ENCODE measurements at regions not wholly inside any gene's neighbourhood (a gene's known extent, or its start where the extent isn't known, plus 50 kb on each side); places are given as distances from the start of the nearest gene placed in this dataset.

DNA sequence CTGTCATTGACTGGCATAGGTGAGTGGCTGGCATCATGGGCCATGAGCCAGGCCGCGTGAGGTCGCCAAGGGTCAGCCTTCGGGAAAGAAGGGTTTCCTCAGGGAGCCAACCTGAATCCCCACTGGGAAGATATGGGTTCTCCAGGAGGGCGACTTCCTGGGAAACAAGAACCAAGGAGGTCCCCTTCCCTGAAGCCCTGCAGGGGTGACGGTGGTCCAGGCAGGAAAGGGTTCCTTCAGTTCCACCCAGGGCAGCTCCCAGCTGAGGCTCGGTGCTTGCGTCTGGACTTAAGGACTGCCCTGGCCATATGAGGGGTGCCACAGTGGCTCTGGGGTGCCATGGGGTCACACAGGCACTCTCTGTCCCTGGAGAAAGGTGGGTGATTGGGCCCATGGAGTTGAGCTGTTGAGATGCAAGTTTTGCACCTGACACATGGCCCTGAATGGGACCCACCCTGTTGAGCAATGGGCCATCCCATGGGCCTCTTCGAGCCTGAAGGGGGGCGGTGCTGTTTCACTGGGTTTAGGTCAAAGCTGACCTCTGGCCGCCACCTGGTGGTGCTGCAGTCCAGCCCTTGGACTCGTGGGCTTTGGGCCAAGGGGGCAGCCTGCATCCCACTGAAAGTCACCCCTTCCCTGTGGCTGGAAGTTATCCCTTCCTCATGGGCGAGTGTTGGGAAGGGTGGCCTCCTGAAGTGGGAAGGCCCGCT, 228.1 kb downstream of the SNRPN start:
- peak; percentile 44 for DNase-seq (ENCODE audit: low spot score)

DNA sequence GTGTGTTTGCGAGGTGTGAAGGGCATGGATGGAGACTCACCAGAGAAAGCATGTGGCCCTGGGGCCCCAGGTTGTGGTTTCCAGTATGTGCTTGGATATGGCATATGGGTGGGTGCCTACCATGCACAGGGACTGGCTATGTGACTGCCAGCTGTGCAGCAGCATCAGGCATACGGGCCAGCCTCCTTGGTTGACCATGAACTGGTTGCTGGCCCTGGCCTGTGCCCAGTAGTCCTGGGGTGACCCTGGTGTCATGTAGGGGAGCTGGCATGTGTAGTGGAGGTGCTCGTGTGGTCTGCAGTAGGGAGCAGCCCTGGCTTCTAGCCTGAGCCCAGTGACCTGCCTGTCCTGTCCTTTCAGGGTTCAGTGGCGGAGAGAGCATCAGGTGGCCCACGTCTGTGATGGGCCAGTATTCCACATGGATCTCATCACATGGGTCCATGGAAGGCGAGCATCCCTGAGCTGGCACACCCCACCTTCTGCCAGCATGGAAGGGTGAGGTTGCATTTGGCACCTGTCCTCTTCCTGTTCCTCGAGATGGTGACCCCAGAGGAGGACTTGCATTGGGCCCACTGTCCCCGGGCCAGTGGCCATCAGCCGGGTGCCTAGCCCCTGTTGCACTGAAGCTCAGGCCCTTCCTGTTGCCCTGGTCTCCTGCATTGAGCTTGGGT, 228.9 kb downstream of the SNRPN start:
- DNase-seq (ENCODE audit: low spot score): no peak

DNA sequence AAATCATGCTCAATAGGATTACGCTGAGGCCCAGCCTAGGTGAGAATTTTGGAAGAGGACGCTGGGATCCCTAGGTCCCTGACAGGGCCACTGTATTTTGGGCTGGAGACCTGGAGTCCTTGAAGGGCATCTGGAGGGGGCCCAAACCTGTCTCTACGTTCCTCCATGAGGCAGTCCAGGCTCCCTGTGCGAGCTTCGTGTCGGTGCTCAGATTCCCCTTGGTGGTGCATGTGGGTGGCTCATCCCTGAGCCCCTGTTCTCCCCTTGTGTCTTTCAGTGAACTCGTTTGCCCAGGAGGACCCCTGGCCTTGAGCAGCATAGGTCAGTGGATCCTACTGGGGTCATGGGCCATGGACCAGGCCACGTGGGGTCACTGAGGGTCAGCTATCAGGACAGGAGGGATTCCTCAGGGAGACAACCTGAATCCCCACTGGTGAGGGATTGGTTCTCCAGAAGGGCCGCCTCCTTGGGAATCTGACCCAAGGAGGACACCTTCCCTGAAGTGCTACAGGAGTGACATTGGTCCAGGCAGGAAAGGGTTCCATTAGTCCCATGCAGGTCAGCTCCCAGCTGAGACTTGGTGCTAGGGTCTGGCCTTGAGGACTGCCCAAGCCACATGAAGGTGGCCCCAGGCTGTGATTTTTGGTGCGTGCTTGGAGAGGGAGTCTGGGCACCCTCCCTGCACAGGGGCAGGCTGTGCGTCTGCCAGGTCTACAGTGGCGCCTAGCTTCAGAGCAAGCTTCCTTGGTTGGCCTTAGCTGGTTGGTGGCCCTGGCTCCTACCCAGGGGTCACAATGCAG, 229.8 kb downstream of the SNRPN start:
- no peak for DNase-seq (ENCODE audit: low spot score)

DNA sequence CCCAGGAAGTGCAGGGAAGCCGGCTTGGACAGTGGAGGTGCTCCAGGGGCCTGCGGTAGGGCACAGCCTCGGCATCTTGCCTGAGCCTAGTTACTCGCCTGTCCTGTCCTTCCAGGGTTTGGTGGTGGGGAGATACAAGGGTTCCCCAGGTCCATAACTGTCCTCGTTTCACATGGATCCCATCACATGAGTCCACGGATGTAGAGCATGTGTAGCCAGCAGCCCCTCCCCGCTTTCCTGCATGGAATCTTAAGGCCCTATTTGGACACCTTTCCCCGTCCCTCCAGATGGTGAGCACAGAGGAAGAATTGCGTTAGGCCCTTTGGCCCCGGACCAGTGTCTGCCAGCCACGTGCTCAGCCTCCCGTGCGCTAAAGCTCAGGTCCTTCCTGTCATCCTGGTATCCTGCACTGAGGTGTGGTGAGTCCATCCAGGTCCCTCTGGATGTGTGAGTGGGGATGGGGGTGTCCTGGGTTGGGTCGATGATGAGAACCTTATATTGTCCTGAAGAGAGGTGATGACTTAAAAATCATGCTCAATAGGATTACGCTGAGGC, 230.4 kb downstream of the SNRPN start:
- DNase-seq (ENCODE audit: low spot score): no peak

DNA sequence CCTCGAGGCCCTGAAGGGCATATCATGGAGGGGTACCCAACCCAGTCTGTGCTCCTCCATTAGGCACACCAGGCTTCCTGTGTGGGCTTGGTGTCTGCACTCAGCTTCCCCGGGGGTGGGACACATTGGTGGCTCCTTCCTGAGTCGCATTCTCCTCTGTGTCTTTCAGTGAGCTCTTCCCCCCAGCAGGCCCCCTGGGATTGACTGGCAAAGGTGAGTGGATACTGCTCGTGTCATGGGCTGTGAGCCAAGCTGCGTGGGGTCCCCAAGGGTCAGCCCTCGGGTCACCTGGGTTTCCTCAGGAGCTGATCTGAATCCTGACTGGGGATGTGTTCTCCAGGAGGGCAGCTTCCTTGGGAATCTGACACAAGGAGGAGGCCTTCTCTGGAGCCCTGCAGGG, 231.0 kb downstream of the SNRPN start:
- no peak for DNase-seq (ENCODE audit: low spot score)

DNA sequence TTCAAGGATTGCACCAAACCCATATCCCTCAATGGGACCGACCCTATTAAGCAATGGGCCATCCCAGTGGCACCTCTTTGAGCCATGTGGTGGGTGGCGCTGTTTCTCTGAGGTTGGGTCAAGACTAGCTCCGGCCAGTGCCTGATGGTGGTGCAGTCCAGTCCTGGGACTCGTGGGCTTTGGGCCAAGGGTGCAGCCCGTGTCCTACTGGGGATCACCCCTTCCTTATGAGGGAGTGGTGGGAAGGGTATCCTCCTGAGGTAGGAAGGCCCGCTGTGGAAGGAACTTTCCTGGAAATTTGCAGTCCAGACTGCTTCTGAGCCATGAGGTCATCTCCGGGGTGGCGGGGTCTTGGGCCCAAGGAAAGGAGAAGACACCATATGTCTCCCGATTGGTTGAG, 231.6 kb downstream of the SNRPN start:
- DNase-seq (ENCODE audit: low spot score): no peak

DNA sequence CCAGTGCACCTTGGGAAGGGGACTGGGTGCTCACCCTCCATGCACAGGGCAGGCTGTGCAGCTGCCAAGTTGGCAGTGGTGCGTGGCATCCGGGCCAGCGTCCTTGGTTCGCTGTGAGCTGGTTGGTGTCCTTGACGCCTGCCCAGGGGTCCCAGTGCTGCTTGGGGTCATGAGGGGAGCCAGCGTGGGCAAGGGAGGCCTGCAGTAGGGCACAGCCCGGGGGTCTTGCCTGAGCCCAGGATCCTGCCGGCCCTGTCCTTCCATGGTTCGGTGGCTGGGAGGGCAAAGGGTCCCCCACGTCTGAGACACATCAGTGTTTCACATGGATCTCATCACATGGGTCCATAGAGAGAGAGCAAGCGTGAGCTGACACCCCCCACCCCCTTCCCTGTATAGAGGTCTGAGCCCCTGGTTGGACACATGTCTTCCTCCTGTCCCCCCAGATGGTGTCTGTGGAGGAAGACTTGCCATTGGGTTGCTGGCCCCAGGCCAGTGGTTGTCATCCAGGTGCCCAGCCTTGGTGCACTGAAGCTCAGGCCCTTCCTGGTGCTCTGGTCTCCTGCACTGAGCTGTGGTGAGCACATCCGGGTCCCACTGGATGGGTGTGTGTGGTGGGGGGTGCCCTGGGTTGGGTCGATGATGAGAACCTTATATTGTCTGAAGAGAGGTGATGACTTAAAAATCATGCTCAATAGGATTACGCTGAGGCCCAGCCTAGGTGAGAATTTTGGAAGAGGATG, 232.3 kb downstream of the SNRPN start:
- no peak for DNase-seq (ENCODE audit: low spot score)

DNA sequence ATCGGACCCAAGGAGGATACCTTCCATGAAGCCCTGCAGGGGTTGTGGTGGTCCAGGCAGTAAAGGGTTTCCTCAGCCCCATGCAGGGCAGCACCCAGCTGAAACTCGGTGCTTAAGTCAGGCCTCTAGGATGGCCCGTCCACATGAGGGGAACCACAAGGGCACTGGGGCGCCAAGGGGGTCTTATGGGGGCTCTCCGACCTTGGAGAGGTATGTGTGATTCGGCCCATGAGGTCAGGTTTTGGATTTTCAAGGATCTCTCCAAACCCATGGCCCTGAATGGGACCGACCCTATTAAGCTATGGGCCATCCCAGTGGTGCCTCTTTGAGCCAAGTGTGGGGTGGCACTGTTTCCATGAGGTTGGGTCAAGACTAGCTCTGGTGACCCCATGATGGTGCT, 233.3 kb downstream of the SNRPN start:
- no peak for DNase-seq (ENCODE audit: low spot score)

DNA sequence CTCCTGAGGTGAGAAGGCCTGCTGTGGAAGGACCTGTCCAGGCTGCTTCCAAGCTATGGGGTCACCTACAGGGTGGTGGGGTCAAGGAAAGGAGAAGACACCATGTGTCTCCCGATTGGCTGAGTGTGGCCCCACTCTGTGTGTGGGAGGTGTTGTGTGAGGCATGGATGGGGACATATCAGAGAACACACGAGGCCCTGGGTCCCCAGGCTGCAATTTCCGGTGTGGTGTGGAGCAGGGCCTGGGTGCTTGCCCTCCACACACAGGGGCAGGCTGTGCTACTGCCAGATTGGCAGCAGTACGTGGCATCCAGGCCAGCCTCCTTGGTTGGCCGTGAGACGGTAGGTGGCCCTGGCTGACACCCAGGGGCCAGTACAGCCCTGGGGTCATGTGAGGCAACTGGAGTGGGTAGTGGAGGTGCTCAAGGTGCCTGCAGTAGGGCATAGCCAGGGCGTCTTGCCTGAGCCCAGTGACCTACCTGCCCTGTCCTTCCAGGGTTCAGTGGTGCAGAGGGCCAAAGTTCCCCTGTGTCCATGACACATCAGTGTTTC, 233.8 kb downstream of the SNRPN start:
- no peak for DNase-seq (ENCODE audit: low spot score)

DNA sequence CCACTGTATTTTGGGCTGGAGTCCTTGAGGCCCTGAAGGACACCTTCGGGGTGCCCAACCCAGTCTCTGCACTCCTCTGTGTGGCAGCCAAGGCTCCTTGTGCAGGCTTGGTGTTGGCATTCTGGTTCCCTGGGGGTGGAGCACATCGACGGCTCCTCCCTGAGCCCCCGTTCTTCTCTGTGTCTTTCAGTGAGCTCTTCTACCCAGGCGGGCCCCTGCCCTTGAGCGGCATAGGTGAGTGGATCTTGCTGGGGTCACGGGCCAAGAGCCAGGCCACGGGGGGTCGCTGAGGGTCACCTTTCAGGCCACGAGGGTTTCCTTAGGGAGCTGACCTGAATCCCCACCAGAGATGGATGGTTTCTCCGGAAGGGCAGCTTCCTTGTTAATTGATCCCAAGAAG, 234.8 kb downstream of the SNRPN start:
- no peak for DNase-seq (ENCODE audit: low spot score)

DNA sequence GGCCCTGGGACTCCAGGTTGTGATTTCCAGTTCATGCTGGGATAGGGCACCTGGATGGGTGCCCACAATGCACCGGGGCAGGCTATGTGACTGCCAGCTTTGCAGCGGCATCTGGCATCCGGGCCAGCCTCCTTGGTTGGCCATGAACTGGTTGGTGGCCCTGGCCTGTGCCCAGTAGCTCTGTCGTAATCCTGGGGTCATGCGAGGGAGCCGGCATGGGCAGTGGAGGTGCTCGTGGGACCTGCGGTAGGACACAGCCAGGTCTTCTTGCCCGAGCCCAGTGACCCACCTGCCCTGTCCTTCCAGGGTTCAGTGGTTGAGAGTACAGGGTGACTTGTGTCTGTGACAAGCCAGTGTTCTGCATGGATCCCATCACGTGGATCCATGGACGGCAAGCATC, 237.9 kb downstream of the SNRPN start:
- DNase-seq (ENCODE audit: low spot score): no peak

DNA sequence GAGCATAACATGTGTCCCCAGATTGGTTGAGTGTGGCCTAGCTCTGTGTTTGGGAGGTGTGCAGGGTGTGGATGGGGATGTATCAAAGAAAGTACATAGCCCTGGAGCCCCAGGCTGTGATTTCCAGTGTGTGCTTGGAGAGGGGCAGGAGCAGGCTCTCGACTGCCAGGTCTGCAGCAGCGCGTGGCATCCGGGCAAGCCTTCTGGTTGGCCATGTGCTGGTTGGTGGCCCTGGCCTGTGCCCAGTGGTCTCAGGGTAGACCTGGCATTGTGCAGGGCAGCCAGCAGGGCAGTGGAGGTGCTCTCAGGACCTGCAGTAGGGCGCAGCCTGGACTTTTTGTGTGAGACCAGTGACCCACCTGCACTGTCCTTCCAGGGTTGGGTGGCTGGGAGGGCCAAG, 231.5 kb downstream of the UBE3A start:
- no peak for DNase-seq (ENCODE audit: low spot score)

DNA sequence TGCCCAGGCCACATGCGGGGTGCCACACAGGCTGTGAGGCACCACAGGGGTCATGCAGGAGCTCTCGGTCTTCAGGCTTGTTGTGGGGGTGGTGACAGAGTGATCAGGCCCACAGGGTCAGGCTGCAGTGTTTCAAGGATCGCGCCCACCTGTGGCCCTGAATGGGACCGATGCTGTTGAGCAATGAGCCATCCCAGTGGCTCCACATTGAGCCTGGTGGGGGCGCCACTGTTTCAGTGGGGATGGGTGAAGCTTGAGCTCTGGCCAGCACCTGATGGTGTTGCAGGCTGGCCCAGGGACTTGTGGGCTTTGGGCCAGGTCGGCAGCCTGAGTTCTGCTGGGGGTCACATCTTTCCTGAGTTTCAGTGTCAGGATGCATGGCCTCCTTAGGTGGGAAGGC, 230.1 kb downstream of the UBE3A start:
- DNase-seq (ENCODE audit: low spot score): no peak

DNA sequence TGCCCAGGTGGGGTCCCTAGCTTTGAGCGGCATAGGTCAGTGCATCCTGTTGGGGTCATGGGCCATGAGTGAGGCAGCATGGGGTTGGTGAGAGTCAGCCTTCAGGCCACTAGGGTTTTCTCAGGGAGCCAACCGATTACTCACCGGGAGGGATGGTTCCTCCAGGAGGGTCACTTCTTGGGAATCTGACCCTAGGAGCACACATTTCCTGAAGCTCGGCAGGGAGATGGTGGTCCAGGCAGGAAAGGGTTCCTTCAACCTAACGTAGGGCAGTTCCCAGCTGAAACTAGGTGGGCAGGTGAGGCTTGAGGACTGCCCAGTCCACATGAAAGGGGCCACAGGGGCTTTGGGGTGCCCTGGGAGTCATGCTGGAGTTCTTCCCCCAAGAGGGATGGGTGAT, 218.0 kb downstream of the UBE3A start:
- DNase-seq (ENCODE audit: low spot score): no peak

DNA sequence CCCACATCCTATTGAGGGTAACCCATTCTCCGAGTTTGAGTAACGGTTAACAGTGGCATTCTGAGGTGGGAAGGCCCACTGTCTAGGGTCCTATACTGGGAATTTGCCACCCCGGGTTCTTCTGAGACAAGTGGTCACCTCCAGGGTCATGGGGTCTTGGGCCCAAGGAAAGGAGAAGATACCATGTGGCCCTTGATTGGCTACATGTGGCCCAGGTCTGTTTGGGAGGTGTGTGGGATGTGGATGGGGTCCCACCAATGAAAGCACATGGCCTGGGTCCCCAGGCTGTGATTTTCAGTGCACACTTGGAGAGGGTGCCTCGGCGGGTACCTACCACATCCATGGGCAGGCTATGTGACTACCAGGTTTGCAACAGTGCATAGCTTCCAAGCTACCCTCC, 214.4 kb downstream of the UBE3A start:
- DNase-seq (ENCODE audit: low spot score): no peak

DNA sequence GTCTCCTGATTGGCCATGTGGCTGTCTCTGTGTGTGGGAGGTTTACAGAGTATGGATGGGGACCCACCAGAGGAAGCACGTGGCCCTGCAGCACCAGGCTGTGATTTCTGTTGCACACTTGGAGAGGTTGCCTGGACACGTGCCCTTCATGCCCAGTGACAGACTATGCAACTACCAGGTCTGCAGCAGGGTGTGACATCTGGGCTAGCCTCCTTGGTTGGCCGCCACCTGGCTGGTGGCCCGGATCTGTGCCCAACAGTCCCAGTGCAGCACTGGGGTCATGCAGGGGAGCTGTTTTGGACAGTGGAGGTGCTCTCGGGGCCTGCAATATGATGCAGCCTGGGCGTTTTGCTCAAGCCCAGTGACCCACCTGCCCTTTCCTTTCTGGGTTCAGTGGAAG, 212.5 kb downstream of the UBE3A start:
- no peak for DNase-seq (ENCODE audit: low spot score)

DNA sequence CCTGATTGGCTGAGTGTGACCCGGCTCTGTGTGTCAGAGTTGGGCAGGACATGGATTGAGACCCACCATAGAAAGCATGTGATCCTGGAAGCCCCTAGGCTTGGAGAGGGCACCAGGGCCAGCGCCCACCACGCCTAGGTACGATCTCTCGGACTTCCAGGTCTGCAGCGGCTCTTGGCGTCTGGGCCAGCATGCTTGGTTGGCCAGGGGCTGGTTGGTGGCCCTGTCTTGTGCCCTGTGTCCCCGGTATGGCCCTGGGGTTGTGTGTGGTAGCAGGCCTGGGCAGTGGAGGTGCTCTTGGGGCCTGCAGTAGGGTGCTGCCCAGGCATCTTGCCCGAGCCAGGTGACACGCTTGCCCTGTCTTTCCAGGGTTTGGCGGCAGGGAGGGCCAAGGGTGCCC, 210.6 kb downstream of the UBE3A start:
- DNase-seq (ENCODE audit: low spot score): no peak

DNA sequence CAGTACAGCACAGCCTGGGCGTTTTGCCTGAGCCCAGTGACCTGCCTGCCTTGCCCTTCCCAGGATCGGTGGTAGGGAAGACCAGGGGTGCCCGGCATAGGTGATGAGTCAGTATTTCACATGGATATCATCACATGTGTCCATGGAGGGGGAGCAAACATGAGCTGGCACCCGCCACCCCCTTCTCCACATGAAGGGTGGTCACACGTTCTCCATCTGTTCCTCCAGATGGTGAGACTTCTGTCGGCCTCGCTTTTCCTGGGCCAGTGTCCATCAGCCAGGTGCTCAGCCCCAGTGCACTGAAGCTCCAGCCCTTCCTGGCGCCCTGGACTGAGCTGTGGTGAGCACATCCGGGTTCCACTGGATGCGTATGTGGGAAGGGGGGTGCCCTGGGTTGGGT, 208.4 kb downstream of the UBE3A start:
- no peak for DNase-seq (ENCODE audit: low spot score)

DNA sequence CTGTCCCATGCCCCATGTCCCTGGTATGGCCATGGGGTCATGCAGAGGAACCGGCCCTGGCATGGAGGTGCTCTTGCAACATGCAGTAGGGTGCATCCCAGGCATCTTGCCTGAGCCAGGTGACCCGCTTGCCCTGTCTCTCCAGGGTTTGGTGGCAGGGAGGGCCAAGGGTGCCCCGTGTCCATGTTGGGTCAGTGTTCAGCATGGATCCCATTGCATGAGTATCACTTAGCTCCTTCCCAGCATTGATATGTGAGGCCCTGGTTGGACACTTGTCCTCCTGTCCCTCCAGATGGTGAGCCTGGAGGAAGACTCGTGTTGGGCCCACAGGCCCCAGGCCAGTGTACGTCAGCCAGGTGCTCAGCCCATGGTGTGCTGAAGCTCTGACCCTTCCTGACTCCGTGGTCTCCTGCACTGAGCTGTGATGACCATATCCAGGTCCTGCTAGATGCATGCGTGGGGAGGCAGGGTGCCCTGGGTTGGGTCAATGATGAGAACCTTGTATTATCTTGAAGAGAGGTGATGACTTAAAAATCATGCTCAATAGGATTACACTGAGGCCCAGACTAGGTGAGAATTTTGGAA, 205.0 kb downstream of the UBE3A start:
- no peak for DNase-seq (ENCODE audit: low spot score)

DNA sequence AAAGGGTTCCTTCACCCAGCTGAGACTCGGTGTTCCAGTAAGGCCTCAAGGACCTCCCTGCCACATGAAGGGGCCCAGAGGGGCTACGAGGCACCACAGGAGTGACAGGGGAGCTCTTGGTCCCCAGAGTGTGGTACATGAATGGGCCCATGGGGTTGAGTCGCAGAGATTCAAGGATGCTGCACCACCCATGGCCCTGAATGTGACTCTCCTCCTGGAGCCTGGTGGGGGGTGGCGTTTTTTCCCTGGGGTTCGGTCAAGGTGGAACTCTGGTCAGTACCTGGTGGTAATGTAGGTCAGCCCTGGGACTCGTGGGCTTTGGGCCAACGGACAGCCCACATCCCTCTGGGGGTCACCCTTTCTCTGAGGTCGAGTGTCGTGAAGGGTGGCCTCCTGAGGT, 204.0 kb downstream of the UBE3A start:
- DNase-seq (ENCODE audit: low spot score): no peak

DNA sequence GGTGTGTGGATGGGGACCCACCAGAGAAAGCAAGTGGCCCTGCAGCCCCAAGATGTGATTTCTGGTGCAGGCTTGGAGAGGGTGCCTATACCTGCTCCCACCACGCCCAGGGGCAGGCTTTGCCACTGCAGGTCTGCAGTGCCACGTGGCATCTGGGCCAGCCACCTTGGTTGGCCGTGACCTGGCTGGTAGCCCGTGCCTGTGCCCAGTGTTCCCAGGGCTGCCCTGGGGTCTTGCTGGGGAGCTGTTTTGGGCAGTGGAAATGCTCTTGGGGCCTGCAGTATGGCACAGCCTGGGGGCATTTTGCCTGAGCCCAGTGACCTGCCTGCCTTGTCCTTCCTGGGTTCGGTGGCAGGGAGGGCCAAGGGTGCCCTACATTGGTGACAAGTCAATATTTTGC, 203.4 kb downstream of the UBE3A start:
- no peak for DNase-seq (ENCODE audit: low spot score)
